ENCODE measurements at regions not wholly inside any gene's neighbourhood (a gene's known extent, or its start where the extent isn't known, plus 50 kb on each side); places are given as distances from the start of the nearest gene placed in this dataset.
"Not testable (repeated sequence)": the region's sequence is repeated elsewhere in the genome, so short reads cannot be mapped to it uniquely, and the experiment has no call there.

GRCh38 chr2:14831458-14831857 lies 198.9 kb downstream of the LRATD1 start:
- DNase-seq = no peak

GRCh38 chr2:14843507-14844204 lies 211.1 kb downstream of the LRATD1 start:
- no peak for DNase-seq

- DNase-seq = no peak
These were observed 223.2 kb downstream of the LRATD1 start for GRCh38 chr2:14855751-14856150.

GRCh38 chr2:14861181-14861580 lies 228.7 kb downstream of the LRATD1 start:
- no peak for DNase-seq

GRCh38 chr2:14866736-14867352 lies 234.3 kb downstream of the LRATD1 start:
- DNase-seq = no peak

- no peak for DNase-seq
These were observed 235.3 kb downstream of the LRATD1 start for GRCh38 chr2:14867853-14868252.

GRCh38 chr2:14872779-14873325 lies 240.3 kb downstream of the LRATD1 start:
- DNase-seq = no peak

GRCh38 chr2:14881651-14882327 lies 249.3 kb downstream of the LRATD1 start:
- no peak for DNase-seq

- no peak for DNase-seq
These were observed 252.1 kb downstream of the LRATD1 start for GRCh38 chr2:14884651-14885050.

- no peak for DNase-seq
These were observed 259.0 kb downstream of the LRATD1 start for GRCh38 chr2:14891546-14891945.

- no peak for DNase-seq
These were observed 264.0 kb downstream of the LRATD1 start for GRCh38 chr2:14896330-14897030.

GRCh38 chr2:14899621-14900414 lies 267.3 kb downstream of the LRATD1 start:
- no peak for DNase-seq

GRCh38 chr2:14901737-14902136 lies 269.2 kb downstream of the LRATD1 start:
- DNase-seq = no peak

- DNase-seq = no peak
These were observed 270.4 kb downstream of the LRATD1 start for GRCh38 chr2:14902953-14903352.

GRCh38 chr2:14903709-14904374 lies 271.3 kb downstream of the LRATD1 start:
- no peak for DNase-seq

GRCh38 chr2:14904378-14904777 lies 271.9 kb downstream of the LRATD1 start:
- not testable (repeated sequence) for DNase-seq

GRCh38 chr2:14905571-14905970 lies 273.1 kb downstream of the LRATD1 start:
- DNase-seq = no peak

GRCh38 chr2:14907014-14907612 lies 274.6 kb downstream of the LRATD1 start:
- no peak for DNase-seq

GRCh38 chr2:14909795-14910194 lies 277.3 kb downstream of the LRATD1 start:
- no peak for DNase-seq

- DNase-seq = no peak
These were observed 278.1 kb downstream of the LRATD1 start for GRCh38 chr2:14910654-14911053.

GRCh38 chr2:14915983-14916382 lies 283.5 kb downstream of the LRATD1 start:
- DNase-seq = no peak

Data from retina (tissue), 1 donor.